ENCODE measurements at regions not wholly inside any gene's neighbourhood (a gene's known extent, or its start where the extent isn't known, plus 50 kb on each side); places are given as distances from the start of the nearest gene placed in this dataset.

GRCh38 chr9:22645893-22646292 lies 199.3 kb downstream of the DMRTA1 start:
- no peak for TF ChIP-seq POLR2AphosphoS5 (IDR thresholded peaks at IDR 0.05; ENCODE audit: borderline replicate concordance, low read depth, low read length)
- TF ChIP-seq EZH2 (IDR thresholded peaks at IDR 0.05): no peak
- TF ChIP-seq FOXP2 (optimal IDR thresholded peaks at IDR 0.05; ENCODE audit: control extremely low read depth, extremely low read length, insufficient read depth): no peak
